HCT116 (cell line): ENCODE measurements at regions not wholly inside any gene's neighbourhood (a gene's known extent, or its start where the extent isn't known, plus 50 kb on each side); places are given as distances from the start of the nearest gene placed in this dataset.

Source experiments
- ATAC-seq: fragments of 200-7000 bp; cut with Tn5 transposase; 2 replicates; pipeline ENCODE4 v1.9.1; 2020; ENCODE audit warnings: mild to moderate bottlenecking, moderate library complexity
- BruUV-seq: library from RNA; stranded (reverse); fragments of 400-500 nt; replicated peaks from 2 replicates; lab custom pipeline; 2021; lab: Mats Ljungman, UMichigan
- CTCF ChIA-PET: fragments of 300-600 bp; sonication (Branson Sonifier 250); formaldehyde crosslinking; loops from one replicate; lab custom pipeline; 2021; ENCODE audit warnings: antibody characterized with exemption; lab: Charles Lee
- POLR2A ChIA-PET: fragments of 300-600, 350-600 bp; sonication (Branson Sonifier 250); formaldehyde crosslinking; loops from one replicate; lab custom pipeline; 2021; ENCODE audit warnings: antibody characterized with exemption; lab: Charles Lee
- RAD21 ChIA-PET, 2 experiments: fragments of 300-600 bp; sonication (Branson Sonifier 250); formaldehyde crosslinking; loops; one replicate each; lab custom pipeline; 2023; ENCODE audit warnings: low total read pairs in 2 of 2; ENCODE audit not compliant: uncharacterized antibody in 2 of 2, unreplicated experiment in 2 of 2, low non-redundant PET in 1 of 2; lab: Charles Lee
- DNase-seq: peaks from one replicate; pipeline ENCODE4 v3.0.0-alpha.2; 2010; ENCODE audit warnings: low read depth, low spot score
- H2AFZ ChIP-seq: fragments of 200-600 bp; shearing (Covaris generic), sonication (generic); 2 replicates; pipeline ENCODE4 v1.6.1; 2017; ENCODE audit warnings: low read depth, mixed run types, mixed read lengths, antibody characterized with exemption, low read length; ENCODE audit not compliant: poor library complexity, severe bottlenecking
- H3K27ac ChIP-seq: 2 replicates; pipeline ENCODE4 v1.5.1; 2012; ENCODE audit warnings: low read depth, low read length
- H3K27me3 ChIP-seq: fragments of 200-600 bp; sonication (generic); 2 replicates; pipeline ENCODE4 v1.6.1; 2016; ENCODE audit warnings: mixed run types, low read length, mixed read lengths; ENCODE audit not compliant: insufficient read depth
- H3K36me3 ChIP-seq, 2 experiments: fragments of 200-500 bp in 1 of 2; fragments of 200-600 bp in 1 of 2; sonication (Bioruptor generic) in 1 of 2; sonication (generic) in 1 of 2; 2 replicates each; pipeline versions ENCODE4 v1.5.1 to v1.6.1; 2014 to 2016; ENCODE audit warnings: low read length in 2 of 2, inconsistent platforms in 1 of 2, mixed read lengths in 1 of 2, mixed run types in 1 of 2; ENCODE audit not compliant: insufficient read depth in 2 of 2, control insufficient read depth in 1 of 2
- H3K4me1 ChIP-seq, 2 experiments: fragments of 200-600 bp in 1 of 2; sonication (generic) in 1 of 2; 2 replicates each; pipeline versions ENCODE4 v1.5.1 to v1.6.1; 2012 to 2017; ENCODE audit warnings: low read length in 2 of 2, inconsistent platforms in 1 of 2, mild to moderate bottlenecking in 1 of 2, mixed read lengths in 1 of 2, mixed run types in 1 of 2, moderate library complexity in 1 of 2; ENCODE audit not compliant: insufficient read depth in 2 of 2, control insufficient read depth in 1 of 2
- H3K4me2 ChIP-seq: fragments of 200-600 bp; sonication (generic); 2 replicates; pipeline ENCODE4 v1.6.1; 2017; ENCODE audit warnings: mixed run types, low read length, mixed read lengths
- H3K4me3 ChIP-seq, 2 experiments: fragments of 200-600 bp in 1 of 2; sonication (generic) in 1 of 2; replicated peaks in 1 of 2; 2 replicates each; pipeline ENCODE4 v1.5.1; 2011 to 2016; ENCODE audit warnings: low read length in 2 of 2, control low read depth in 1 of 2, low read depth in 1 of 2, mild to moderate bottlenecking in 1 of 2, mixed read lengths in 1 of 2, mixed run types in 1 of 2
- H3K79me2 ChIP-seq: fragments of 200-600 bp; sonication (generic); 2 replicates; pipeline ENCODE4 v1.6.1; 2017; ENCODE audit warnings: mild to moderate bottlenecking, mixed run types, low read length, moderate library complexity, mixed read lengths; ENCODE audit not compliant: insufficient read depth
- H3K9ac ChIP-seq: fragments of 200-600 bp; sonication (generic); 2 replicates; pipeline ENCODE4 v1.6.1; 2016; ENCODE audit warnings: low read length, mixed read lengths
- H3K9me2 ChIP-seq: fragments of 200-600 bp; sonication (generic), shearing (Covaris generic); 2 replicates; pipeline ENCODE4 v1.6.1; 2017; ENCODE audit warnings: mixed run types, mild to moderate bottlenecking, moderate library complexity; ENCODE audit not compliant: insufficient read depth
- H3K9me3 ChIP-seq, 2 experiments: fragments of 200-500 bp in 1 of 2; fragments of 200-600 bp in 1 of 2; sonication (Bioruptor generic) in 1 of 2; sonication (generic) in 1 of 2; 2 replicates each; pipeline ENCODE4 v1.6.1; 2014 to 2017; ENCODE audit warnings: low read length in 2 of 2, mixed read lengths in 2 of 2, inconsistent platforms in 1 of 2, low read depth in 1 of 2, mild to moderate bottlenecking in 1 of 2, mixed run types in 1 of 2, moderate library complexity in 1 of 2; ENCODE audit not compliant: control insufficient read depth in 1 of 2, insufficient read depth in 1 of 2
- H4K20me1 ChIP-seq: fragments of 200-600 bp; sonication (generic), shearing (Covaris generic); 2 replicates; pipeline ENCODE4 v1.6.1; 2017; ENCODE audit warnings: mixed run types, mild to moderate bottlenecking, moderate library complexity; ENCODE audit not compliant: insufficient read depth
- CEBPB ChIP-seq: IDR thresholded peaks from 2 replicates; pipeline ENCODE4 v1.6.1; 2012; ENCODE audit warnings: low read depth
- EGR1 ChIP-seq: IDR thresholded peaks from 2 replicates; pipeline ENCODE4 v1.6.1; 2012; ENCODE audit warnings: low read depth
- ELF1 ChIP-seq: IDR thresholded peaks from 2 replicates; pipeline ENCODE4 v1.6.1; 2012; ENCODE audit warnings: low read depth, borderline replicate concordance
- EZH2 ChIP-seq: fragments of 200-600 bp; sonication (generic); IDR thresholded peaks from 2 replicates; pipeline ENCODE4 v1.6.1; 2017; ENCODE audit warnings: antibody characterized with exemption, mixed run types
- FOSL1 ChIP-seq: IDR thresholded peaks from 2 replicates; pipeline ENCODE4 v1.6.1; 2012; ENCODE audit warnings: low read depth
- JUND ChIP-seq: IDR thresholded peaks from 2 replicates; pipeline ENCODE4 v1.6.1; 2012
- RAD21 ChIP-seq: IDR thresholded peaks from 2 replicates; pipeline ENCODE4 v1.6.1; 2012; ENCODE audit warnings: low read depth, mild to moderate bottlenecking
- SP1 ChIP-seq: IDR thresholded peaks from 2 replicates; pipeline ENCODE4 v1.6.1; 2012; ENCODE audit warnings: low read depth
- YY1 ChIP-seq: IDR thresholded peaks from 2 replicates; pipeline ENCODE4 v1.6.1; 2011; ENCODE audit warnings: low read length, low read depth, moderate library complexity, mild to moderate bottlenecking; ENCODE audit not compliant: insufficient replicate concordance; ENCODE audit errors: extremely low read depth
- ZFX ChIP-seq: fragments of 450-650 bp; IDR thresholded peaks from 2 replicates; pipeline ENCODE4 v1.6.1; 2017
- intact Hi-C: fragments of 100-400 bp; cut with micrococcal nuclease; formaldehyde crosslinking; loops from 2 replicates; pipeline ENCODE4 v1.10.0; 2022
- TF ChIP-seq, protein P1 (sequence below), 3 experiments: fragments of 200-600 bp in 1 of 3; sonication (generic) in 1 of 3; IDR thresholded peaks in 2 of 3; conservative IDR thresholded peaks in 1 of 3; 2 replicates each; pipeline ENCODE4 v1.5.1; 2012 to 2017; ENCODE audit warnings: low read depth in 2 of 3, low read length in 2 of 3, antibody characterized with exemption in 1 of 3, borderline replicate concordance in 1 of 3, control low read depth in 1 of 3, mild to moderate bottlenecking in 1 of 3, mixed read lengths in 1 of 3, mixed run types in 1 of 3, moderate library complexity in 1 of 3; ENCODE audit not compliant: insufficient read depth in 1 of 3
- TF ChIP-seq, protein P2 (sequence below): IDR thresholded peaks from 2 replicates; pipeline ENCODE4 v1.6.1; 2012; ENCODE audit warnings: low read depth
- TF ChIP-seq, protein P3 (sequence below): IDR thresholded peaks from 2 replicates; pipeline ENCODE4 v1.6.1; 2012

DNA sequence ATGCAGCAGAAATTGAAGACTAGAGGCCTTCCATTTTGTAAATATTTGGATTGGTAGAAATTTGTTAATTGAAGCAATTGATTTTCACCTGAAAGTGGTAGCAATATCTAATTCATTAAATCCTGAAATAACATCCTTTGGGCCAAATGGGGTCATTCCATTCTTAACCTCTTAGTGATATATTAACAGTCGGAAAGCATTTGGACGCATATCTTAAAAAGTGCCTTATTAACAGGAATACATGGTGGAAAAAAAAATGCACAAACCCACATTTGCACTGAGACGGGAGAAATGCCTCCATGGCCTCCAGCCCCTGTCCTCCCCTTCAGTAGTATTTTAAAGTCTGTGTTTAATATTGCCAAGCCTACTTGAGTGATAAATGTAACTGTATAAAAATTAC is 205.5 kb downstream of the TFAP2B start:
- H3K27ac ChIP-seq: no peak overlapping the region
- BruUV-seq: no TSS peak
- H3K79me2 ChIP-seq: no peaks in the 10 kb centered on the region
- H2AFZ ChIP-seq: no peak overlapping the region
- intact Hi-C loops: no loop called here
- ChIA-PET CTCF (no interaction called here), POLR2A (no interaction called here), RAD21 (no interaction called here)
- no peaks in the 10 kb centered on the region for H3K36me3 ChIP-seq
- DNase-seq: no peak
- H3K4me1 ChIP-seq: no peaks in the 10 kb centered on the region
- ATAC-seq: no peak
- H3K4me2 ChIP-seq: no peak overlapping the region
- peaks cover 9 to 18% of the 10 kb centered on the region in 2 experiments; a peak in 2 of 4 replicates for H3K9me3 ChIP-seq
- no peaks in the 10 kb centered on the region for H3K9me2 ChIP-seq
- no peaks in the 10 kb centered on the region for H3K27me3 ChIP-seq
- H3K4me3 ChIP-seq: no peak overlapping the region
- no peak for TF ChIP-seq ZFX
- TF ChIP-seq, protein P1, sequence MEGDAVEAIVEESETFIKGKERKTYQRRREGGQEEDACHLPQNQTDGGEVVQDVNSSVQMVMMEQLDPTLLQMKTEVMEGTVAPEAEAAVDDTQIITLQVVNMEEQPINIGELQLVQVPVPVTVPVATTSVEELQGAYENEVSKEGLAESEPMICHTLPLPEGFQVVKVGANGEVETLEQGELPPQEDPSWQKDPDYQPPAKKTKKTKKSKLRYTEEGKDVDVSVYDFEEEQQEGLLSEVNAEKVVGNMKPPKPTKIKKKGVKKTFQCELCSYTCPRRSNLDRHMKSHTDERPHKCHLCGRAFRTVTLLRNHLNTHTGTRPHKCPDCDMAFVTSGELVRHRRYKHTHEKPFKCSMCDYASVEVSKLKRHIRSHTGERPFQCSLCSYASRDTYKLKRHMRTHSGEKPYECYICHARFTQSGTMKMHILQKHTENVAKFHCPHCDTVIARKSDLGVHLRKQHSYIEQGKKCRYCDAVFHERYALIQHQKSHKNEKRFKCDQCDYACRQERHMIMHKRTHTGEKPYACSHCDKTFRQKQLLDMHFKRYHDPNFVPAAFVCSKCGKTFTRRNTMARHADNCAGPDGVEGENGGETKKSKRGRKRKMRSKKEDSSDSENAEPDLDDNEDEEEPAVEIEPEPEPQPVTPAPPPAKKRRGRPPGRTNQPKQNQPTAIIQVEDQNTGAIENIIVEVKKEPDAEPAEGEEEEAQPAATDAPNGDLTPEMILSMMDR (IDR thresholded peaks at IDR 0.05 in 2 of 3, conservative IDR thresholded peaks at IDR 0.05 in 1 of 3; ENCODE audit: borderline replicate concordance in 1 of 3, insufficient read depth in 1 of 3, low read depth in 2 of 3, low read length in 2 of 3): no peak
- TF ChIP-seq CEBPB: no peak
- TF ChIP-seq EGR1: no peak
- TF ChIP-seq, protein P2, sequence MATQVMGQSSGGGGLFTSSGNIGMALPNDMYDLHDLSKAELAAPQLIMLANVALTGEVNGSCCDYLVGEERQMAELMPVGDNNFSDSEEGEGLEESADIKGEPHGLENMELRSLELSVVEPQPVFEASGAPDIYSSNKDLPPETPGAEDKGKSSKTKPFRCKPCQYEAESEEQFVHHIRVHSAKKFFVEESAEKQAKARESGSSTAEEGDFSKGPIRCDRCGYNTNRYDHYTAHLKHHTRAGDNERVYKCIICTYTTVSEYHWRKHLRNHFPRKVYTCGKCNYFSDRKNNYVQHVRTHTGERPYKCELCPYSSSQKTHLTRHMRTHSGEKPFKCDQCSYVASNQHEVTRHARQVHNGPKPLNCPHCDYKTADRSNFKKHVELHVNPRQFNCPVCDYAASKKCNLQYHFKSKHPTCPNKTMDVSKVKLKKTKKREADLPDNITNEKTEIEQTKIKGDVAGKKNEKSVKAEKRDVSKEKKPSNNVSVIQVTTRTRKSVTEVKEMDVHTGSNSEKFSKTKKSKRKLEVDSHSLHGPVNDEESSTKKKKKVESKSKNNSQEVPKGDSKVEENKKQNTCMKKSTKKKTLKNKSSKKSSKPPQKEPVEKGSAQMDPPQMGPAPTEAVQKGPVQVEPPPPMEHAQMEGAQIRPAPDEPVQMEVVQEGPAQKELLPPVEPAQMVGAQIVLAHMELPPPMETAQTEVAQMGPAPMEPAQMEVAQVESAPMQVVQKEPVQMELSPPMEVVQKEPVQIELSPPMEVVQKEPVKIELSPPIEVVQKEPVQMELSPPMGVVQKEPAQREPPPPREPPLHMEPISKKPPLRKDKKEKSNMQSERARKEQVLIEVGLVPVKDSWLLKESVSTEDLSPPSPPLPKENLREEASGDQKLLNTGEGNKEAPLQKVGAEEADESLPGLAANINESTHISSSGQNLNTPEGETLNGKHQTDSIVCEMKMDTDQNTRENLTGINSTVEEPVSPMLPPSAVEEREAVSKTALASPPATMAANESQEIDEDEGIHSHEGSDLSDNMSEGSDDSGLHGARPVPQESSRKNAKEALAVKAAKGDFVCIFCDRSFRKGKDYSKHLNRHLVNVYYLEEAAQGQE: no peak
- no peak for TF ChIP-seq EZH2
- no peak for TF ChIP-seq FOSL1
- no peak for TF ChIP-seq ELF1
- TF ChIP-seq JUND: no peak
- TF ChIP-seq RAD21: no peak
- TF ChIP-seq, protein P3, sequence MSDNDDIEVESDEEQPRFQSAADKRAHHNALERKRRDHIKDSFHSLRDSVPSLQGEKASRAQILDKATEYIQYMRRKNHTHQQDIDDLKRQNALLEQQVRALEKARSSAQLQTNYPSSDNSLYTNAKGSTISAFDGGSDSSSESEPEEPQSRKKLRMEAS: no peak
- TF ChIP-seq YY1: no peak
- no peak for TF ChIP-seq SP1
- no peaks in the 10 kb centered on the region for H4K20me1 ChIP-seq
- H3K9ac ChIP-seq: no peak overlapping the region
